OCI-LY1 (cell line): ENCODE measurements at regions not wholly inside any gene's neighbourhood (a gene's known extent, or its start where the extent isn't known, plus 50 kb on each side); places are given as distances from the start of the nearest gene placed in this dataset.

Experiments
- H2AFZ ChIP-seq: fragments of 200-600 bp; sonication (generic), shearing (Covaris generic); 2 replicates; pipeline ENCODE4 v1.6.0; 2014; ENCODE audit warnings: antibody characterized with exemption, mild to moderate bottlenecking, low read length
- H3F3A ChIP-seq: fragments of 200-600 bp; sonication (generic), shearing (Covaris generic); 2 replicates; pipeline ENCODE4 v1.6.0; 2014; ENCODE audit warnings: mild to moderate bottlenecking, antibody characterized with exemption, low read length, moderate library complexity; ENCODE audit not compliant: insufficient read depth
- H3K27ac ChIP-seq: fragments of 200-600 bp; sonication (generic); 2 replicates; pipeline ENCODE4 v1.5.1; 2014; ENCODE audit warnings: low read length, mixed run types, mild to moderate bottlenecking, low read depth; ENCODE audit not compliant: poor library complexity, severe bottlenecking
- H3K27me3 ChIP-seq: fragments of 200-600 bp; sonication (generic); 2 replicates; pipeline ENCODE4 v1.6.0; 2014; ENCODE audit warnings: antibody characterized with exemption, mild to moderate bottlenecking, low read length, moderate library complexity; ENCODE audit not compliant: insufficient read depth
- H3K36me3 ChIP-seq: fragments of 200-600 bp; sonication (generic); 2 replicates; pipeline ENCODE4 v1.6.1; 2014; ENCODE audit warnings: mild to moderate bottlenecking, antibody characterized with exemption, low read length, moderate library complexity, mixed read lengths; ENCODE audit not compliant: insufficient read depth
- H3K4me1 ChIP-seq: fragments of 200-600 bp; sonication (generic); 2 replicates; pipeline ENCODE4 v1.5.1; 2014; ENCODE audit warnings: mild to moderate bottlenecking, low read length, moderate library complexity; ENCODE audit not compliant: insufficient read depth, severe bottlenecking
- H3K4me2 ChIP-seq: fragments of 200-600 bp; sonication (generic), shearing (Covaris generic); 2 replicates; pipeline ENCODE4 v1.6.1; 2014; ENCODE audit warnings: low read length
- H3K4me3 ChIP-seq: fragments of 200-600 bp; sonication (generic); 2 replicates; pipeline ENCODE4 v1.5.1; 2014; ENCODE audit warnings: low read length, low read depth, mild to moderate bottlenecking, mixed read lengths; ENCODE audit not compliant: poor library complexity, severe bottlenecking
- H3K79me2 ChIP-seq: fragments of 200-600 bp; shearing (Covaris generic); 2 replicates; pipeline ENCODE4 v1.6.1; 2016; ENCODE audit warnings: mixed run types, low read length, mixed read lengths; ENCODE audit not compliant: insufficient read depth
- H3K9ac ChIP-seq: fragments of 200-600 bp; sonication (generic), shearing (Covaris generic); 2 replicates; pipeline ENCODE4 v1.6.1; 2014; ENCODE audit warnings: mild to moderate bottlenecking, low read length, mixed read lengths
- H3K9me2 ChIP-seq: fragments of 200-600 bp; sonication (generic), shearing (Covaris generic); 2 replicates; pipeline ENCODE4 v1.6.1; 2014; ENCODE audit warnings: low read depth, mild to moderate bottlenecking, low read length, mixed read lengths
- H3K9me3 ChIP-seq: fragments of 200-600 bp; shearing (Covaris generic); 2 replicates; pipeline ENCODE4 v1.6.1; 2014; ENCODE audit warnings: low read length, mixed read lengths
- H4K20me1 ChIP-seq: fragments of 200-600 bp; sonication (generic), shearing (Covaris generic); 2 replicates; pipeline ENCODE4 v1.6.0; 2016; ENCODE audit warnings: mild to moderate bottlenecking, low read length; ENCODE audit not compliant: insufficient read depth
- EZH2 ChIP-seq: fragments of 200-600 bp; sonication (generic), shearing (Covaris generic); IDR thresholded peaks from 2 replicates; pipeline ENCODE4 v1.8.0; 2017; ENCODE audit warnings: borderline replicate concordance, mixed run types, mild to moderate bottlenecking, antibody characterized with exemption, low read length, moderate library complexity, mixed read lengths
- TF ChIP-seq, protein P1 (sequence below): fragments of 200-600 bp; sonication (generic), shearing (Covaris generic); IDR thresholded peaks from 2 replicates; pipeline ENCODE4 v1.5.1; 2017; ENCODE audit warnings: mild to moderate bottlenecking, antibody characterized with exemption, low read length, moderate library complexity, mixed read lengths

DNA sequence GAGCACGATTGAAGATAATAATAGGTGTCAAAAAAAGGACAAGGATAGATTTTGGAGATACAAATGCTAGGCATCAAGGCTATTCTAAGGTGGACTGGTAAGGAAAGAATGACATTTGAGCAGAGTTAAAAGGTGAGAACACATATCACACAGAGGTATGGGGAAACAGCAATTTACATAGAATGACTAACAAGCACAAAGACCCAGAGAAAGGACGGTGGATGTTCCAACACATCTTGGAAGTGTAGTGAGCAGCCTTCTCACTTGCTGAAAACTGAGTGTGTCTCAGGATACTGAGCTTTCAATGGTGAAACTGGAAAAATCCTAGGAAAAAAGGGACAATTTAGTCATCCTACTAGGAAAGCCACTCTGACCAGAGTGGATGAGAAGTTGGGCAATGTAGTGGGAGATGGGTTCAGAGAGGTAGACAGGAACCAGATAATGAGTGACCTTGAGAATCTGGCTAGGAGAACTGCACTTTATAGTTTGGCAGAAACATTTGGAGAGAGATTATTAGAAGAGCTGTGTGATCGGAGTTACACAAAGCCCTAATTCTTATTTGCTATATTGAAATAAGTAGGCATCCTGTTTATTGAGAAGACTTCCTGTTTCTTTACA lies 706.0 kb downstream of the KCNA4 start:
- no peak for TF ChIP-seq EZH2
- TF ChIP-seq, protein P1, sequence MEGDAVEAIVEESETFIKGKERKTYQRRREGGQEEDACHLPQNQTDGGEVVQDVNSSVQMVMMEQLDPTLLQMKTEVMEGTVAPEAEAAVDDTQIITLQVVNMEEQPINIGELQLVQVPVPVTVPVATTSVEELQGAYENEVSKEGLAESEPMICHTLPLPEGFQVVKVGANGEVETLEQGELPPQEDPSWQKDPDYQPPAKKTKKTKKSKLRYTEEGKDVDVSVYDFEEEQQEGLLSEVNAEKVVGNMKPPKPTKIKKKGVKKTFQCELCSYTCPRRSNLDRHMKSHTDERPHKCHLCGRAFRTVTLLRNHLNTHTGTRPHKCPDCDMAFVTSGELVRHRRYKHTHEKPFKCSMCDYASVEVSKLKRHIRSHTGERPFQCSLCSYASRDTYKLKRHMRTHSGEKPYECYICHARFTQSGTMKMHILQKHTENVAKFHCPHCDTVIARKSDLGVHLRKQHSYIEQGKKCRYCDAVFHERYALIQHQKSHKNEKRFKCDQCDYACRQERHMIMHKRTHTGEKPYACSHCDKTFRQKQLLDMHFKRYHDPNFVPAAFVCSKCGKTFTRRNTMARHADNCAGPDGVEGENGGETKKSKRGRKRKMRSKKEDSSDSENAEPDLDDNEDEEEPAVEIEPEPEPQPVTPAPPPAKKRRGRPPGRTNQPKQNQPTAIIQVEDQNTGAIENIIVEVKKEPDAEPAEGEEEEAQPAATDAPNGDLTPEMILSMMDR, result no peak
- no peaks in the 10 kb centered on the region for H3K36me3 ChIP-seq
- H3K9ac ChIP-seq, result no peak overlapping the region
- no peaks in the 10 kb centered on the region for H3K4me1 ChIP-seq
- no peak overlapping the region for H2AFZ ChIP-seq
- H3K27ac ChIP-seq, result no peak overlapping the region
- no peaks in the 10 kb centered on the region for H4K20me1 ChIP-seq
- H3K79me2 ChIP-seq, result no peaks in the 10 kb centered on the region
- H3K4me3 ChIP-seq, result no peak overlapping the region
- H3K4me2 ChIP-seq, result no peak overlapping the region
- no peaks in the 10 kb centered on the region for H3F3A ChIP-seq
- no peaks in the 10 kb centered on the region for H3K9me2 ChIP-seq
- no peaks in the 10 kb centered on the region for H3K27me3 ChIP-seq
- no peaks in the 10 kb centered on the region for H3K9me3 ChIP-seq

DNA sequence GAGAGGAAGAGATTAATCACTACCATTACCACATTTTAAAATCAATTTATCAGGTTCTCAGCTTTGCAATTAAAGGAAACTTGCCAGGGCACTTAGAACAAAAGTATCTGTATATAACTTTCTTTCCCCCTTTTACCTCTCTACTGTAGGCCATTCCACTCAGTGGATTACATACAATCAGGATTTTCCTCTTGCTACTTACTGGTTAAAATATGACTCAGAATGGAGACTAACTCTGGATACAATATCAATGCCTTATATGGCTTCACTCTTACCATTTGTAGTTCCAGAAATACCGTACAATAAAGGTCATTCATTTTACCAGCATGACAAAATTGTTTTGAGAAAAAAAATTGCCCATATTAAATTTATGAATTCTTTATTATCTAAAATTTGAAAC lies 706.8 kb downstream of the KCNA4 start:
- Histone ChIP-seq H3K27me3 (no peaks in the 10 kb centered on the region), H3K4me2 (no peak overlapping the region), H3K36me3 (no peaks in the 10 kb centered on the region), H3F3A (no peaks in the 10 kb centered on the region), H4K20me1 (no peaks in the 10 kb centered on the region), H3K79me2 (no peaks in the 10 kb centered on the region), H3K4me3 (no peak overlapping the region), H3K9me3 (no peaks in the 10 kb centered on the region), H3K4me1 (no peaks in the 10 kb centered on the region), H2AFZ (no peak overlapping the region), H3K9ac (no peak overlapping the region), H3K27ac (no peak overlapping the region), H3K9me2 (no peaks in the 10 kb centered on the region)
- TF ChIP-seq, protein P1, result no peak
- TF ChIP-seq EZH2, result no peak

DNA sequence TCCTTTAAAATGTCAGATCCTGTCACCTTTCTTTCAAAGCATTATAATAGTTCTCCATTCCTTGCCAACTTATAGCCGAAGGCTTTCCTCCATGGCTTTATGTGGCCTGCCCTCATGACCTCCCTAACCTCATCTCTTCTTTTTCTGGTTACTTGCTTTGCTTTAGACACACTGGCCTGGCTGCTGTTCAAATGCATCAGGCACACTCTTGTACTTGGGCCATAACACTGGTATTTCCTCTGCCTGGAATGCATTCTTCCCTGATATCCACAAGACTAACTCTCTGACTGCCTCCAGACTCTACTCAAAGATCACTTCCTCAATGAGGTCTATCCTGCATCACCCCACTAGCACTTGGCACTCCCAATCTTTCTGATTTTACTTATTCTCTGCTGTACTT lies 710.3 kb downstream of the KCNA4 start:
- H2AFZ ChIP-seq, result no peak overlapping the region
- no peaks in the 10 kb centered on the region for H3K36me3 ChIP-seq
- no peaks in the 10 kb centered on the region for H3F3A ChIP-seq
- no peaks in the 10 kb centered on the region for H3K4me1 ChIP-seq
- no peaks in the 10 kb centered on the region for H3K27me3 ChIP-seq
- no peak overlapping the region for H3K9ac ChIP-seq
- H3K27ac ChIP-seq, result no peak overlapping the region
- no peaks in the 10 kb centered on the region for H3K79me2 ChIP-seq
- no peaks in the 10 kb centered on the region for H4K20me1 ChIP-seq
- no peak for TF ChIP-seq EZH2
- TF ChIP-seq, protein P1, result no peak
- no peaks in the 10 kb centered on the region for H3K9me2 ChIP-seq
- H3K4me3 ChIP-seq, result no peak overlapping the region
- no peaks in the 10 kb centered on the region for H3K9me3 ChIP-seq
- H3K4me2 ChIP-seq, result no peak overlapping the region
